GM12878 (cell line): ENCODE measurements at regions not wholly inside any gene's neighbourhood (a gene's known extent, or its start where the extent isn't known, plus 50 kb on each side); places are given as distances from the start of the nearest gene placed in this dataset.

Experiments
- ATAC-seq: fragments of 200-7000 bp; cut with Tn5 transposase; 3 replicates; pipeline ENCODE4 v1.9.1; 2020; ENCODE audit warnings: mild to moderate bottlenecking, moderate library complexity
- BruUV-seq: library from RNA; stranded (reverse); fragments of 400-500 nt; replicated peaks from 2 replicates; lab custom pipeline; 2021; lab: Mats Ljungman, UMichigan
- CTCF ChIA-PET: fragments of 300-600 bp; sonication (Branson Sonifier 250); formaldehyde crosslinking; extraction: SDS; loops from one replicate; lab custom pipeline; 2021; ENCODE audit warnings: inconsistent platforms; lab: Yijun Ruan, JAX
- POLR2A ChIA-PET: fragments of 350-600 bp; formaldehyde crosslinking; extraction: SDS; loops from one replicate; lab custom pipeline; 2021; ENCODE audit warnings: inconsistent platforms; lab: Charles Lee
- RAD21 ChIA-PET: fragments of 300-600 bp; sonication (Branson Sonifier 250); formaldehyde crosslinking; loops from one replicate; lab custom pipeline; 2023; ENCODE audit warnings: antibody characterized with exemption; ENCODE audit not compliant: unreplicated experiment; lab: Charles Lee
- SMC1A ChIA-PET: fragments of 300-600 bp; sonication (Branson Sonifier 250); formaldehyde crosslinking; loops from one replicate; lab custom pipeline; 2023; ENCODE audit not compliant: unreplicated experiment, uncharacterized antibody; lab: Charles Lee
- DNase-seq: peaks from one replicate; pipeline ENCODE4 v3.0.0-alpha.2; 2011; ENCODE audit warnings: low read depth, low spot score
- FAIRE-seq: peaks from 3 replicates; lab custom pipeline; 2011; peaks lifted over from hg19 to GRCh38; lab: Jason Lieb, UNC
- H2AFZ ChIP-seq: 2 replicates; pipeline ENCODE4 v1.6.0; 2011; ENCODE audit warnings: low read depth, low read length, control low read depth; ENCODE audit not compliant: control insufficient read depth
- H3K27ac ChIP-seq: 2 replicates; pipeline ENCODE4 v1.5.1; 2011; ENCODE audit warnings: control low read depth; ENCODE audit not compliant: control insufficient read depth, insufficient read depth
- H3K27me3 ChIP-seq, 2 experiments: replicated peaks in 1 of 2; 2 replicates each; pipeline versions ENCODE4 v1.6.0 to v1.6.1; 2011; ENCODE audit warnings: low read length in 1 of 2; ENCODE audit not compliant: control insufficient read depth in 2 of 2, insufficient read depth in 2 of 2
- H3K36me3 ChIP-seq, 2 experiments: 2 replicates each; pipeline ENCODE4 v1.5.1; 2011; ENCODE audit warnings: low read length in 1 of 2; ENCODE audit not compliant: control insufficient read depth in 2 of 2, insufficient read depth in 2 of 2
- H3K4me1 ChIP-seq: 2 replicates; pipeline ENCODE4 v1.6.1; 2011; ENCODE audit warnings: mild to moderate bottlenecking, low read length, moderate library complexity, mixed read lengths; ENCODE audit not compliant: control insufficient read depth, insufficient read depth
- H3K4me2 ChIP-seq: 2 replicates; pipeline ENCODE4 v1.6.0; 2011; ENCODE audit warnings: control low read depth; ENCODE audit not compliant: control insufficient read depth, insufficient read depth
- H3K4me3 ChIP-seq: fragments of 200-600 bp; sonication (generic); 2 replicates; pipeline ENCODE4 v1.5.1; 2016
- H3K79me2 ChIP-seq: 2 replicates; pipeline ENCODE4 v1.6.0; 2011; ENCODE audit warnings: low read length; ENCODE audit not compliant: control insufficient read depth, insufficient read depth
- H3K9ac ChIP-seq: 2 replicates; pipeline ENCODE4 v1.8.0; 2011; ENCODE audit warnings: low read length, control low read depth, mixed read lengths; ENCODE audit not compliant: control insufficient read depth, insufficient read depth
- H3K9me3 ChIP-seq: replicated peaks from 3 replicates; pipeline ENCODE4 v1.5.1; 2011; ENCODE audit warnings: mild to moderate bottlenecking, low read length; ENCODE audit not compliant: control insufficient read depth, insufficient read depth
- H4K20me1 ChIP-seq: 2 replicates; pipeline ENCODE4 v1.6.0; 2011; ENCODE audit not compliant: control insufficient read depth, insufficient read depth
- BMI1 ChIP-seq: fragments of 450-650 bp; IDR thresholded peaks from 2 replicates; pipeline ENCODE4 v1.6.1; 2016; ENCODE audit warnings: mild to moderate bottlenecking, moderate library complexity, borderline replicate concordance
- CBX3 ChIP-seq: fragments of 200-600 bp; sonication (generic); IDR thresholded peaks from 2 replicates; pipeline ENCODE4 v1.6.1; 2016; ENCODE audit warnings: low read depth, borderline replicate concordance
- HDAC2 ChIP-seq: fragments of 200-600 bp; sonication (generic); IDR thresholded peaks from 2 replicates; pipeline ENCODE4 v1.6.1; 2017
- HDAC6 ChIP-seq: fragments of 200-600 bp; sonication (generic); IDR thresholded peaks from one replicate; pipeline ENCODE4 v1.8.0; 2017; ENCODE audit warnings: antibody characterized with exemption; ENCODE audit not compliant: unreplicated experiment
- JUNB ChIP-seq: IDR thresholded peaks from 2 replicates; pipeline ENCODE4 v1.6.1; 2016; ENCODE audit warnings: antibody characterized with exemption, mild to moderate bottlenecking
- MYC ChIP-seq: IDR thresholded peaks from 2 replicates; pipeline ENCODE4 v1.6.1; 2011; ENCODE audit warnings: mild to moderate bottlenecking, low read length, moderate library complexity, inconsistent platforms; ENCODE audit not compliant: insufficient read depth, insufficient replicate concordance, insufficient read length, severe bottlenecking
- NFYA ChIP-seq: IDR thresholded peaks from 2 replicates; pipeline ENCODE4 v1.6.1; 2011; ENCODE audit warnings: low read depth, mild to moderate bottlenecking, low read length, improper control_type of control experiment, borderline replicate concordance
- POLR2A ChIP-seq: IDR thresholded peaks from 2 replicates; pipeline ENCODE4 v1.6.1; 2011; ENCODE audit warnings: low read depth, mild to moderate bottlenecking, low read length
- SIN3A ChIP-seq: IDR thresholded peaks from 2 replicates; pipeline ENCODE4 v1.6.1; 2012; ENCODE audit warnings: low read depth, low read length, improper control_type of control experiment
- SMAD1 ChIP-seq: fragments of 450-650 bp; IDR thresholded peaks from 2 replicates; pipeline ENCODE4 v1.6.1; 2018; ENCODE audit warnings: mild to moderate bottlenecking, low read depth; ENCODE audit not compliant: partially characterized antibody
- ZNF384 ChIP-seq: IDR thresholded peaks from 2 replicates; pipeline ENCODE4 v1.6.1; 2012; ENCODE audit warnings: low read depth, mild to moderate bottlenecking, low read length, improper control_type of control experiment, borderline replicate concordance
- WGBS: methylation state at CpG from one replicate; pipeline ENCODE4 v1.1.6; 2016; ENCODE audit warnings: low lambda C conversion rate; ENCODE audit not compliant: insufficient replicate concordance, insufficient coverage; ENCODE audit errors: missing lambda C conversion rate; 5-methylcytosine and 5-hydroxymethylcytosine counted together
- in situ Hi-C: fragments of 300-500 bp; cut with MboI; formaldehyde crosslinking; loops from 9 replicates; pipeline ENCODE4 v1.14.3; 2018; ENCODE audit warnings: mixed read lengths
- intact Hi-C: fragments of 100-400 bp; cut with micrococcal nuclease; formaldehyde crosslinking; loops from one replicate; pipeline ENCODE4 v1.14.2; 2022; ENCODE audit not compliant: unreplicated experiment
- TF ChIP-seq, protein P1 (sequence below): fragments of 450-650 bp; IDR thresholded peaks from 2 replicates; pipeline ENCODE4 v1.6.1; 2016; ENCODE audit warnings: mild to moderate bottlenecking
- TF ChIP-seq, protein P2 (sequence below): IDR thresholded peaks from 2 replicates; pipeline ENCODE4 v1.6.1; 2011; ENCODE audit warnings: low read depth, low read length, improper control_type of control experiment, borderline replicate concordance
- TF ChIP-seq, protein P3 (sequence below): IDR thresholded peaks from 2 replicates; pipeline ENCODE4 v1.6.1; 2012; ENCODE audit warnings: low read depth, low read length, improper control_type of control experiment
- TF ChIP-seq, protein P4 (sequence below): fragments of 450-650 bp; conservative IDR thresholded peaks from 2 replicates; pipeline ENCODE4 v1.6.1; 2017; ENCODE audit warnings: mild to moderate bottlenecking, moderate library complexity

DNA sequence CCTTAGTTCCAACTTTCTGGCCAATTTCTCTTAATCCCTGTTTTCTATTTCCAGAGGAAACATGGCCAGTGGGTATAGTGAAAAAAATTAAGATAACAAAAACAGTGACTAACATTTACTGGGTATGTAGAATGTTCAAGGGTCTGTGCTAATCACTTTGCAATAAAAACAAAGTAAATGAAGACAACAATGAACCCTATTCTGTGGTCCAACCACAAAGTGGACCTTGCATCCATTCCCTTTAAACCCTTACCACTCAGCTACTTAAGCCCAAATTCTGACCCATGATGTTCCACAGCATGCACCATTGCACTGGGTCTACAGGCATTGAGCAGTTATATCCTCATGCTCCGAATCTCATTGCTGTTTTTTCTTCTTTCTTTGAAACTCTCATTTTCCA is 179.9 kb upstream of the PRKCQ start:
- H3K4me2 ChIP-seq, result no peak overlapping the region
- RAD21 ChIA-PET, result no interaction called here
- no peaks in the 10 kb centered on the region; the same call in 2 of the 3 replicates for H3K9me3 ChIP-seq
- no peak for DNase-seq
- no peak for TF ChIP-seq NFYA
- TF ChIP-seq CBX3, result no peak
- TF ChIP-seq ZNF384, result no peak
- TF ChIP-seq, protein P1, sequence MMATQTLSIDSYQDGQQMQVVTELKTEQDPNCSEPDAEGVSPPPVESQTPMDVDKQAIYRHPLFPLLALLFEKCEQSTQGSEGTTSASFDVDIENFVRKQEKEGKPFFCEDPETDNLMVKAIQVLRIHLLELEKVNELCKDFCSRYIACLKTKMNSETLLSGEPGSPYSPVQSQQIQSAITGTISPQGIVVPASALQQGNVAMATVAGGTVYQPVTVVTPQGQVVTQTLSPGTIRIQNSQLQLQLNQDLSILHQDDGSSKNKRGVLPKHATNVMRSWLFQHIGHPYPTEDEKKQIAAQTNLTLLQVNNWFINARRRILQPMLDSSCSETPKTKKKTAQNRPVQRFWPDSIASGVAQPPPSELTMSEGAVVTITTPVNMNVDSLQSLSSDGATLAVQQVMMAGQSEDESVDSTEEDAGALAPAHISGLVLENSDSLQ, result no peak
- TF ChIP-seq, all 136 proteins: peak for 0
- intact Hi-C loops (no loop called here), in situ Hi-C loops (no loop called here)
- H4K20me1 ChIP-seq, result no peaks in the 10 kb centered on the region
- CTCF ChIA-PET, result no interaction called here
- H3K9ac ChIP-seq, result no peak overlapping the region
- POLR2A ChIA-PET, result no interaction called here
- 26% methylated on average over 1 of the region's 1 CpG for WGBS
- no peak overlapping the region for H3K27ac ChIP-seq
- H3K36me3 ChIP-seq, result no peaks in the 10 kb centered on the region
- FAIRE-seq, result no peak
- no peak for ATAC-seq
- SMC1A ChIA-PET, result no interaction called here
- H3K4me3 ChIP-seq, result no peak overlapping the region
- H3K27me3 ChIP-seq, result peaks cover 0 to 6% of the 10 kb centered on the region in 2 experiments; a peak in 2 of 4 replicates
- BruUV-seq, result no TSS peak
- no peaks in the 10 kb centered on the region for H3K4me1 ChIP-seq
- H2AFZ ChIP-seq, result no peak overlapping the region
- no peaks in the 10 kb centered on the region for H3K79me2 ChIP-seq

DNA sequence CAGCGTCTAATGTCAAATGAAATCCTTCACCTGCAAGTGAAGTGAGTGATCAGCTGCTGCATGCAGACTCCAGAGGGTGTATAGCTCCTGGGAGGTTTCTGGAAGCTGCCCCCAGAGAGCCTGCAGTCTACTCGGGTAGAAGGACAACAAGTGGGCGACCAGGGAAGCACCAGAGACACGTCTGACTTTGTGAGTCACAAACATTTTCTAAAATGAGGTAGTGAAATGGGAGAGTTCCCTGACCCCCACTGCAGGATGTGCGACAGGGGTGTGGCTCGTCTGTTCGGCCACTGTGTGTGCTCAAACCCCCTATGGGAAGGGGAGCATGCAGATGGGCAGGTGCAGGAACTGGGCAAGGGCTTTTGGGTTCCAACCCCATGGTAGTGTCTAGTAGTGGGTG is 177.1 kb upstream of the PRKCQ start:
- POLR2A ChIA-PET, result no interaction called here
- 12% methylated on average over 7 of the region's 7 CpGs for WGBS
- H3K9ac ChIP-seq, result no peak overlapping the region

More for the DNA sequence above, 177.1 kb upstream of the PRKCQ start:
- FAIRE-seq, result no peak
- Histone ChIP-seq H3K36me3 (no peaks in the 10 kb centered on the region), H3K27me3 (peaks cover 0 to 4% of the 10 kb centered on the region in 2 experiments; a peak in 2 of 4 replicates), H3K27ac (no peak overlapping the region), H3K4me1 (no peaks in the 10 kb centered on the region), H3K4me2 (no peak overlapping the region), H3K4me3 (no peak overlapping the region), H3K79me2 (no peaks in the 10 kb centered on the region), H2AFZ (no peak overlapping the region), H3K9me3 (no peaks in the 10 kb centered on the region; the same call in 2 of the 3 replicates), H4K20me1 (no peaks in the 10 kb centered on the region)
- intact Hi-C loops (no loop called here), in situ Hi-C loops (no loop called here)
- CTCF ChIA-PET, result no interaction called here
- SMC1A ChIA-PET, result no interaction called here
- RAD21 ChIA-PET, result no interaction called here
- no TSS peak for BruUV-seq
- ATAC-seq, result no peak
- TF ChIP-seq POLR2A, result no peak
- no peak for TF ChIP-seq MYC
- TF ChIP-seq, protein P2, sequence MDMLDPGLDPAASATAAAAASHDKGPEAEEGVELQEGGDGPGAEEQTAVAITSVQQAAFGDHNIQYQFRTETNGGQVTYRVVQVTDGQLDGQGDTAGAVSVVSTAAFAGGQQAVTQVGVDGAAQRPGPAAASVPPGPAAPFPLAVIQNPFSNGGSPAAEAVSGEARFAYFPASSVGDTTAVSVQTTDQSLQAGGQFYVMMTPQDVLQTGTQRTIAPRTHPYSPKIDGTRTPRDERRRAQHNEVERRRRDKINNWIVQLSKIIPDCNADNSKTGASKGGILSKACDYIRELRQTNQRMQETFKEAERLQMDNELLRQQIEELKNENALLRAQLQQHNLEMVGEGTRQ, result no peak
- no peak for TF ChIP-seq HDAC6
- no peak for TF ChIP-seq HDAC2
- no peak for TF ChIP-seq SIN3A
- no peak for TF ChIP-seq SMAD1
- TF ChIP-seq, protein P3, sequence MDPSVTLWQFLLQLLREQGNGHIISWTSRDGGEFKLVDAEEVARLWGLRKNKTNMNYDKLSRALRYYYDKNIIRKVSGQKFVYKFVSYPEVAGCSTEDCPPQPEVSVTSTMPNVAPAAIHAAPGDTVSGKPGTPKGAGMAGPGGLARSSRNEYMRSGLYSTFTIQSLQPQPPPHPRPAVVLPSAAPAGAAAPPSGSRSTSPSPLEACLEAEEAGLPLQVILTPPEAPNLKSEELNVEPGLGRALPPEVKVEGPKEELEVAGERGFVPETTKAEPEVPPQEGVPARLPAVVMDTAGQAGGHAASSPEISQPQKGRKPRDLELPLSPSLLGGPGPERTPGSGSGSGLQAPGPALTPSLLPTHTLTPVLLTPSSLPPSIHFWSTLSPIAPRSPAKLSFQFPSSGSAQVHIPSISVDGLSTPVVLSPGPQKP, result no peak
- no peak for TF ChIP-seq BMI1
- no peak for TF ChIP-seq JUNB
- TF ChIP-seq, protein P4, sequence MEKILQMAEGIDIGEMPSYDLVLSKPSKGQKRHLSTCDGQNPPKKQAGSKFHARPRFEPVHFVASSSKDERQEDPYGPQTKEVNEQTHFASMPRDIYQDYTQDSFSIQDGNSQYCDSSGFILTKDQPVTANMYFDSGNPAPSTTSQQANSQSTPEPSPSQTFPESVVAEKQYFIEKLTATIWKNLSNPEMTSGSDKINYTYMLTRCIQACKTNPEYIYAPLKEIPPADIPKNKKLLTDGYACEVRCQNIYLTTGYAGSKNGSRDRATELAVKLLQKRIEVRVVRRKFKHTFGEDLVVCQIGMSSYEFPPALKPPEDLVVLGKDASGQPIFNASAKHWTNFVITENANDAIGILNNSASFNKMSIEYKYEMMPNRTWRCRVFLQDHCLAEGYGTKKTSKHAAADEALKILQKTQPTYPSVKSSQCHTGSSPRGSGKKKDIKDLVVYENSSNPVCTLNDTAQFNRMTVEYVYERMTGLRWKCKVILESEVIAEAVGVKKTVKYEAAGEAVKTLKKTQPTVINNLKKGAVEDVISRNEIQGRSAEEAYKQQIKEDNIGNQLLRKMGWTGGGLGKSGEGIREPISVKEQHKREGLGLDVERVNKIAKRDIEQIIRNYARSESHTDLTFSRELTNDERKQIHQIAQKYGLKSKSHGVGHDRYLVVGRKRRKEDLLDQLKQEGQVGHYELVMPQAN, result no peak
- DNase-seq, result no peak
